Body of pancreas (tissue), 4 donors: ENCODE measurements at regions not wholly inside any gene's neighbourhood (a gene's known extent, or its start where the extent isn't known, plus 50 kb on each side); places are given as distances from the start of the nearest gene placed in this dataset.

Experiments used
- CTCF ChIP-seq, 7 experiments: fragments of 450-650 bp in 4 of 7; fragments of 200-600 bp in 3 of 7; sonication (generic) in 3 of 7; IDR thresholded peaks; one replicate each; pipeline ENCODE4 v1.5.1; 2016 to 2019; ENCODE audit warnings: antibody characterized with exemption in 7 of 7
- POLR2A ChIP-seq, 3 donors: fragments of 450-650 bp; IDR thresholded peaks; one replicate each; pipeline ENCODE4 v1.6.1; 2016; ENCODE audit warnings: antibody characterized with exemption in 3 of 3, mild to moderate bottlenecking in 2 of 3

GRCh38 chr19:5228932-5229777 is 111.5 kb downstream of the PTPRS start:
- no peak for TF ChIP-seq CTCF (IDR thresholded peaks at IDR 0.05)
- no peak for TF ChIP-seq POLR2A (IDR thresholded peaks at IDR 0.05)
